HL-60 (cell line): ENCODE measurements at regions not wholly inside any gene's neighbourhood (a gene's known extent, or its start where the extent isn't known, plus 50 kb on each side); places are given as distances from the start of the nearest gene placed in this dataset.

ENCODE experiments used
- DNase-seq, 2 experiments: peaks; one replicate each; pipeline ENCODE4 v3.0.0-alpha.2; 2010 to 2020; ENCODE audit warnings: low read depth in 1 of 2, low spot score in 1 of 2
- H3K27ac ChIP-seq: fragments of 250-450 bp; sonication (Bioruptor Pico); replicated peaks from 2 replicates; pipeline ENCODE4 v1.5.1; 2020; ENCODE audit warnings: mild to moderate bottlenecking, moderate library complexity
- H3K27me3 ChIP-seq: fragments of 250-450 bp; sonication (Bioruptor Pico); 2 replicates; pipeline ENCODE4 v1.5.1; 2021; ENCODE audit warnings: mild to moderate bottlenecking, moderate library complexity; ENCODE audit not compliant: insufficient read depth, poor library complexity, severe bottlenecking
- H3K4me3 ChIP-seq: replicated peaks from 2 replicates; pipeline ENCODE4 v1.5.1; 2011; ENCODE audit warnings: mild to moderate bottlenecking, control low read depth, low read length; ENCODE audit not compliant: insufficient read depth
- CTCF ChIP-seq: IDR thresholded peaks from one replicate; pipeline ENCODE4 v1.5.1; 2011; ENCODE audit warnings: low read length, control low read depth, inconsistent platforms; ENCODE audit not compliant: insufficient read depth
- GABPA ChIP-seq: IDR thresholded peaks from 2 replicates; pipeline ENCODE4 v1.6.1; 2012; ENCODE audit warnings: low read depth
- POLR2AphosphoS5 ChIP-seq: IDR thresholded peaks from 2 replicates; pipeline ENCODE4 v1.6.1; 2012; ENCODE audit warnings: low read depth
- REST ChIP-seq: IDR thresholded peaks from 2 replicates; pipeline ENCODE4 v1.6.1; 2012; ENCODE audit warnings: low read depth; ENCODE audit not compliant: insufficient replicate concordance
- SPI1 ChIP-seq: IDR thresholded peaks from 2 replicates; pipeline ENCODE4 v1.6.1; 2012; ENCODE audit warnings: low read depth, mild to moderate bottlenecking, borderline replicate concordance

- no peak overlapping the region for H3K27ac ChIP-seq
- no peak for DNase-seq
- H3K4me3 ChIP-seq, result no peak overlapping the region
- TF ChIP-seq CTCF, result no peak
- H3K27me3 ChIP-seq, result no peaks in the 10 kb centered on the region
Measured at GRCh38 chr4:16977081-16977480, 78.6 kb upstream of the LDB2 start.

GRCh38 chr4:16969696-16970135 lies 71.3 kb upstream of the LDB2 start:
- TF ChIP-seq REST (no peak), POLR2AphosphoS5 (no peak), SPI1 (no peak), CTCF (no peak)
- DNase-seq, result no peak
- no peak overlapping the region for H3K27ac ChIP-seq
- H3K4me3 ChIP-seq, result no peak overlapping the region
- H3K27me3 ChIP-seq, result no peaks in the 10 kb centered on the region

- Histone ChIP-seq H3K4me3 (no peak overlapping the region), H3K27ac (no peak overlapping the region), H3K27me3 (no peaks in the 10 kb centered on the region)
- no peak for DNase-seq
- TF ChIP-seq GABPA (no peak), CTCF (no peak), SPI1 (no peak), REST (no peak), POLR2AphosphoS5 (no peak)
Measured at GRCh38 chr4:16967722-16968121, 69.3 kb upstream of the LDB2 start.

GRCh38 chr4:16959305-16959704 lies 60.9 kb upstream of the LDB2 start:
- DNase-seq, result no peak
- Histone ChIP-seq H3K4me3 (no peak overlapping the region), H3K27ac (no peak overlapping the region), H3K27me3 (no peaks in the 10 kb centered on the region)
- no peak for TF ChIP-seq POLR2AphosphoS5
- TF ChIP-seq REST, result no peak
- no peak for TF ChIP-seq CTCF
- TF ChIP-seq SPI1, result no peak
- no peak for TF ChIP-seq GABPA
